IMR-90 (cell line): ENCODE measurements at regions not wholly inside any gene's neighbourhood (a gene's known extent, or its start where the extent isn't known, plus 50 kb on each side); places are given as distances from the start of the nearest gene placed in this dataset.

Source experiments
- ATAC-seq: fragments of 200-7000 bp; cut with Tn5 transposase; 2 replicates; pipeline ENCODE4 v1.9.1; 2020; ENCODE audit warnings: low read depth, mild to moderate bottlenecking, moderate library complexity
- BruUV-seq: library from RNA; stranded (reverse); fragments of 400-500 nt; replicated peaks from 2 replicates; lab custom pipeline; 2021; lab: Mats Ljungman, UMichigan
- CTCF ChIA-PET: fragments of 300-600 bp; formaldehyde crosslinking; extraction: SDS; loops from one replicate; lab custom pipeline; 2021; ENCODE audit warnings: antibody characterized with exemption; lab: Yijun Ruan, JAX
- POLR2A ChIA-PET: fragments of 300-600 bp; sonication (Branson Sonifier 250); formaldehyde crosslinking; loops from one replicate; lab custom pipeline; 2022; ENCODE audit warnings: antibody characterized with exemption; ENCODE audit not compliant: unreplicated experiment; lab: Charles Lee
- DNase-seq: peaks from one replicate; pipeline ENCODE4 v3.0.0; 2013
- H2AFZ ChIP-seq: replicated peaks from 2 replicates; pipeline ENCODE3; 2013; ENCODE audit warnings: low read length, mild to moderate bottlenecking; ENCODE audit not compliant: poor library complexity
- H2AK5ac ChIP-seq: 2 replicates; pipeline ENCODE4 v1.6.1; 2013; ENCODE audit warnings: low read depth, low read length, inconsistent platforms
- H2AK9ac ChIP-seq: replicated peaks from 2 replicates; pipeline ENCODE3; 2013; ENCODE audit warnings: mild to moderate bottlenecking, low read depth, low read length, moderate library complexity; ENCODE audit not compliant: poor library complexity
- H2BK120ac ChIP-seq: 2 replicates; pipeline ENCODE4 v1.6.1; 2013; ENCODE audit warnings: low read depth, low read length, inconsistent platforms
- H2BK15ac ChIP-seq: 3 replicates; pipeline ENCODE4 v1.6.1; 2013; ENCODE audit warnings: low read depth, low read length, inconsistent platforms
- H2BK20ac ChIP-seq: 2 replicates; pipeline ENCODE4 v1.6.1; 2013; ENCODE audit warnings: low read depth, mild to moderate bottlenecking, inconsistent platforms, low read length, moderate library complexity
- H2BK5ac ChIP-seq: 2 replicates; pipeline ENCODE4 v1.6.1; 2013; ENCODE audit warnings: mild to moderate bottlenecking, low read depth, low read length, inconsistent platforms; ENCODE audit not compliant: poor library complexity, severe bottlenecking
- H3K14ac ChIP-seq: replicated peaks from 2 replicates; pipeline ENCODE4 v1.6.1; 2013; ENCODE audit warnings: low read depth, low read length, inconsistent platforms
- H3K18ac ChIP-seq: 2 replicates; pipeline ENCODE4 v1.6.1; 2013; ENCODE audit warnings: low read depth, low read length, control low read depth
- H3K23ac ChIP-seq: 2 replicates; pipeline ENCODE4 v1.6.1; 2013; ENCODE audit warnings: low read depth, low read length, inconsistent platforms
- H3K27ac ChIP-seq: 2 replicates; pipeline ENCODE4 v1.5.1; 2013; ENCODE audit warnings: mild to moderate bottlenecking, control low read depth, low read length; ENCODE audit not compliant: insufficient read depth
- H3K27me3 ChIP-seq: 2 replicates; pipeline ENCODE4 v1.6.1; 2013; ENCODE audit warnings: low read length; ENCODE audit not compliant: control insufficient read depth, insufficient read depth
- H3K36me3 ChIP-seq: 2 replicates; pipeline ENCODE4 v1.6.1; 2013; ENCODE audit warnings: low read length, mixed read lengths; ENCODE audit not compliant: control insufficient read depth, insufficient read depth
- H3K4ac ChIP-seq: 2 replicates; pipeline ENCODE4 v1.6.1; 2013; ENCODE audit warnings: low read depth, low read length, inconsistent platforms
- H3K4me1 ChIP-seq: 2 replicates; pipeline ENCODE4 v1.6.1; 2013; ENCODE audit warnings: low read length, mixed read lengths; ENCODE audit not compliant: control insufficient read depth, insufficient read depth
- H3K4me2 ChIP-seq: 2 replicates; pipeline ENCODE4 v1.6.1; 2013; ENCODE audit warnings: low read depth, mild to moderate bottlenecking, control low read depth, low read length, moderate library complexity
- H3K4me3 ChIP-seq: 2 replicates; pipeline ENCODE4 v1.5.1; 2013; ENCODE audit warnings: low read depth, mild to moderate bottlenecking, control low read depth, low read length, moderate library complexity; ENCODE audit not compliant: insufficient read depth
- H3K56ac ChIP-seq: 2 replicates; pipeline ENCODE4 v1.6.1; 2013; ENCODE audit warnings: low read length, inconsistent platforms; ENCODE audit not compliant: insufficient read depth; ENCODE audit errors: extremely low read depth
- H3K79me1 ChIP-seq, 2 experiments: 2 replicates each; pipeline ENCODE4 v1.6.1; 2013; ENCODE audit warnings: low read length in 2 of 2, inconsistent platforms in 1 of 2, low read depth in 1 of 2
- H3K9ac ChIP-seq: 2 replicates; pipeline ENCODE4 v1.6.1; 2013; ENCODE audit warnings: low read depth, low read length, control low read depth
- H3K9me1 ChIP-seq: 2 replicates; pipeline ENCODE4 v1.6.1; 2013; ENCODE audit warnings: low read length, inconsistent platforms; ENCODE audit not compliant: insufficient read depth
- H3K9me3 ChIP-seq: 2 replicates; pipeline ENCODE4 v1.6.1; 2013; ENCODE audit warnings: low read length; ENCODE audit not compliant: control insufficient read depth, insufficient read depth
- H4K20me1 ChIP-seq: 2 replicates; pipeline ENCODE4 v1.6.1; 2013; ENCODE audit warnings: low read length, inconsistent platforms; ENCODE audit not compliant: insufficient read depth
- H4K5ac ChIP-seq: 2 replicates; pipeline ENCODE4 v1.6.1; 2013; ENCODE audit warnings: mild to moderate bottlenecking, low read depth, low read length, control low read depth
- H4K8ac ChIP-seq, 2 experiments: 2 replicates each; pipeline ENCODE4 v1.6.1; 2013; ENCODE audit warnings: low read depth in 2 of 2, low read length in 2 of 2, control low read depth in 1 of 2, inconsistent platforms in 1 of 2
- H4K91ac ChIP-seq: 2 replicates; pipeline ENCODE4 v1.6.1; 2013; ENCODE audit warnings: low read depth, low read length, inconsistent platforms; ENCODE audit not compliant: insufficient read depth
- CEBPB ChIP-seq: IDR thresholded peaks from 2 replicates; pipeline ENCODE4 v1.6.1; 2012; ENCODE audit warnings: low read depth, low read length, improper control_type of control experiment
- WGBS, 2 experiments: methylation state at CpG; one replicate each; pipeline versions ENCODE4 v1.1.5 to v1.1.7; 2013; ENCODE audit warnings: missing lambda C conversion rate in 2 of 2; ENCODE audit not compliant: insufficient read length in 1 of 2; ENCODE audit errors: extremely low coverage in 2 of 2; 5-methylcytosine and 5-hydroxymethylcytosine counted together
- dilution Hi-C: fragments of 300-500 bp; cut with HindIII; formaldehyde crosslinking; loops from one replicate; pipeline ENCODE4 v1.14.3; 2018; ENCODE audit warnings: low sequenced_read_pairs; ENCODE audit not compliant: unreplicated experiment
- in situ Hi-C: fragments of 300-500 bp; cut with MboI; formaldehyde crosslinking; loops from 3 replicates; pipeline ENCODE4 v1.14.3; 2019; ENCODE audit warnings: low sequenced_read_pairs, inconsistent platforms, mixed read lengths
- intact Hi-C: fragments of 100-400 bp; cut with micrococcal nuclease; formaldehyde crosslinking; loops from 2 replicates; pipeline ENCODE4 v1.10.0; 2022
- TF ChIP-seq, protein P1 (sequence below): fragments of 150-350 bp; IDR thresholded peaks from 2 replicates; pipeline ENCODE4 v1.6.1; 2016; ENCODE audit warnings: low read depth, mild to moderate bottlenecking, low read length, moderate library complexity, borderline replicate concordance

DNA sequence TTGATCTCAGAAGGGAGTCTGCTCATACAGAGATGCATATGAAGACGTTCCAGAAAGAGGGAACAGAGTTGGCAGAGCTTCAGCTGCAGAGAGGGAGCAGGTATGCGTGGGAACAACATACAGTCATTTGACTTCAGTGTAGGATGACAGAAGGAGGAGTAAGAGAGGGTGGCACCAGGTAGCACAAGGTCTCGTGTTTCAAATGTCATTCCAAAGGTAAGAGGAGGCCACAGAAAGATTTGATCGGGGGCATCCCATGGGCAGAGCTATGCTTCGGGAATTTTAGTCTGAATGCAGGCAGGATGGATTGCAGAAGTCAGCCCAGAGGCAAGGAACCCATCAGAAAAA is 367.1 kb downstream of the CDK5RAP2 start:
- ChIA-PET CTCF (no interaction called here), POLR2A (no interaction called here)
- ATAC-seq (no peak), DNase-seq (no peak)
- no peak overlapping the region for H3K27ac ChIP-seq
- H2AK5ac ChIP-seq, result no peak overlapping the region
- H2BK5ac ChIP-seq, result no peak overlapping the region
- no peak overlapping the region for H2BK15ac ChIP-seq
- in situ Hi-C loops (no loop called here), dilution Hi-C loops (no loop called here), intact Hi-C loops (no loop called here)
- H2AK9ac ChIP-seq, result no peak overlapping the region
- H3K27me3 ChIP-seq, result no peaks in the 10 kb centered on the region
- no peak overlapping the region for H3K4ac ChIP-seq
- no peaks in the 10 kb centered on the region for H3K9me3 ChIP-seq
- no peak overlapping the region for H3K14ac ChIP-seq
- H3K23ac ChIP-seq, result no peak overlapping the region
- H3K4me1 ChIP-seq, result no peaks in the 10 kb centered on the region
- H3K36me3 ChIP-seq, result no peaks in the 10 kb centered on the region
- H3K4me3 ChIP-seq, result no peak overlapping the region
- no peak overlapping the region for H4K8ac ChIP-seq
- H3K18ac ChIP-seq, result no peak overlapping the region
- TF ChIP-seq, protein P1, sequence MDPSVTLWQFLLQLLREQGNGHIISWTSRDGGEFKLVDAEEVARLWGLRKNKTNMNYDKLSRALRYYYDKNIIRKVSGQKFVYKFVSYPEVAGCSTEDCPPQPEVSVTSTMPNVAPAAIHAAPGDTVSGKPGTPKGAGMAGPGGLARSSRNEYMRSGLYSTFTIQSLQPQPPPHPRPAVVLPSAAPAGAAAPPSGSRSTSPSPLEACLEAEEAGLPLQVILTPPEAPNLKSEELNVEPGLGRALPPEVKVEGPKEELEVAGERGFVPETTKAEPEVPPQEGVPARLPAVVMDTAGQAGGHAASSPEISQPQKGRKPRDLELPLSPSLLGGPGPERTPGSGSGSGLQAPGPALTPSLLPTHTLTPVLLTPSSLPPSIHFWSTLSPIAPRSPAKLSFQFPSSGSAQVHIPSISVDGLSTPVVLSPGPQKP, result no peak
- no peak for TF ChIP-seq CEBPB
- no peaks in the 10 kb centered on the region for H3K9me1 ChIP-seq
- no peak overlapping the region for H3K56ac ChIP-seq
- no peak overlapping the region for H2BK120ac ChIP-seq
- no peak overlapping the region for H2AFZ ChIP-seq
- H2BK20ac ChIP-seq, result no peak overlapping the region
- no peaks in the 10 kb centered on the region for H3K79me1 ChIP-seq
- no peaks in the 10 kb centered on the region for H4K20me1 ChIP-seq
- H3K4me2 ChIP-seq, result no peak overlapping the region
- BruUV-seq, result no TSS peak
- WGBS, 2 experiments, result 17% methylated on average over 5 of the region's 5 CpGs; no CpG with 5 or more reads in 1 of the 2 experiments
- H4K91ac ChIP-seq, result no peak overlapping the region
- H4K5ac ChIP-seq, result no peak overlapping the region
- H3K9ac ChIP-seq, result no peak overlapping the region
